RWPE2 (cell line): ENCODE measurements at regions not wholly inside any gene's neighbourhood (a gene's known extent, or its start where the extent isn't known, plus 50 kb on each side); places are given as distances from the start of the nearest gene placed in this dataset.

Source experiments
- ATAC-seq: fragments of 200-7000 bp; cut with Tn5 transposase; 3 replicates; pipeline ENCODE4 v1.9.1; 2021; ENCODE audit warnings: low read depth
- DNase-seq: peaks from one replicate; pipeline ENCODE4 v3.0.0-alpha.2; 2020; ENCODE audit warnings: low spot score
- H3K27ac ChIP-seq: fragments of 450-650 bp; 2 replicates; pipeline ENCODE4 v1.5.1; 2017; ENCODE audit warnings: mild to moderate bottlenecking; ENCODE audit not compliant: poor library complexity, severe bottlenecking
- H3K27me3 ChIP-seq: fragments of 250-450 bp; sonication (Bioruptor Pico); 2 replicates; pipeline ENCODE4 v1.5.1; 2021; ENCODE audit warnings: mild to moderate bottlenecking, moderate library complexity; ENCODE audit not compliant: insufficient read depth, poor library complexity, severe bottlenecking
- H3K36me3 ChIP-seq: fragments of 250-450 bp; sonication (Bioruptor Pico); 2 replicates; pipeline ENCODE4 v1.5.1; 2020; ENCODE audit warnings: low read depth, mild to moderate bottlenecking, moderate library complexity
- H3K4me1 ChIP-seq: fragments of 250-450 bp; sonication (Bioruptor Pico); 2 replicates; pipeline ENCODE4 v1.5.1; 2021; ENCODE audit warnings: mild to moderate bottlenecking, moderate library complexity; ENCODE audit not compliant: insufficient read depth, poor library complexity, severe bottlenecking
- H3K4me3 ChIP-seq: fragments of 250-450 bp; sonication (Bioruptor Pico); 2 replicates; pipeline ENCODE4 v1.5.1; 2021; ENCODE audit warnings: mild to moderate bottlenecking, moderate library complexity; ENCODE audit not compliant: severe bottlenecking
- H3K9me3 ChIP-seq: fragments of 250-450 bp; sonication (Bioruptor Pico); 2 replicates; pipeline ENCODE4 v1.5.1; 2021; ENCODE audit warnings: mild to moderate bottlenecking, moderate library complexity; ENCODE audit not compliant: severe bottlenecking
- CTCF ChIP-seq: fragments of 450-650 bp; IDR thresholded peaks from one replicate; pipeline ENCODE4 v1.5.1; 2017; ENCODE audit warnings: mild to moderate bottlenecking, moderate library complexity; ENCODE audit not compliant: poor library complexity, severe bottlenecking

GRCh38 chr12:91732086-91732485 is 413.6 kb downstream of the BTG1 start:
- no peak for DNase-seq
- Histone ChIP-seq H3K36me3 (no peaks in the 10 kb centered on the region), H3K9me3 (no peaks in the 10 kb centered on the region), H3K4me3 (no peak overlapping the region), H3K4me1 (no peaks in the 10 kb centered on the region), H3K27me3 (no peaks in the 10 kb centered on the region), H3K27ac (no peak overlapping the region)
- ATAC-seq, result 0 out of 3 replicates have a peak, but pooled peaks have one; percentile 27
- TF ChIP-seq CTCF, result no peak

- ATAC-seq, result no peak
- no peak for DNase-seq
- Histone ChIP-seq H3K27ac (no peak overlapping the region), H3K9me3 (no peaks in the 10 kb centered on the region), H3K27me3 (no peaks in the 10 kb centered on the region), H3K4me1 (no peaks in the 10 kb centered on the region), H3K4me3 (no peak overlapping the region), H3K36me3 (no peaks in the 10 kb centered on the region)
- no peak for TF ChIP-seq CTCF
Measured at GRCh38 chr12:91729543-91729942, 416.1 kb downstream of the BTG1 start.

- no peak for ATAC-seq
- H3K36me3 ChIP-seq, result no peaks in the 10 kb centered on the region
- TF ChIP-seq CTCF, result no peak
- no peak overlapping the region for H3K27ac ChIP-seq
- DNase-seq, result no peak
- peaks cover 19% of the 10 kb centered on the region for H3K4me1 ChIP-seq
- no peak overlapping the region for H3K4me3 ChIP-seq
- no peaks in the 10 kb centered on the region for H3K9me3 ChIP-seq
- H3K27me3 ChIP-seq, result no peaks in the 10 kb centered on the region
Measured at GRCh38 chr12:91723191-91723590, 422.5 kb downstream of the BTG1 start.

DNA sequence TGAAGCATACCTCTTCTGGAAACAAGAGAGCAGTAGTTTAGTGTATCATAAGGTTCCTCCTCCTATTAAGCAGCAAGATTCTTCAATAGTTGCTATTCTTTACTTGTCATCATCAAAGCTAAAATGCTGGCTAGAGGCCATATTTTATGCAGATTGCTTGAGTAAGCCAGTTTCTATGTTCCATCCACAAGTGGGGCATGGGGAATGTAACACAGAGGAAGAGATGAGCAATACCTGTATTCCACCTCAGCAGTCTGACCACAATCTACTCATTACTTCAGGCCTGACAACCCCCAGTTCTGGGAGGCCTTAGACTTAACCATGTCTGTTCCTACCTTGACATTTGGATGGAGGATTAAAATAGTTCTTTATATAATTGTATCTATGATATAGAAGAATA is 423.6 kb downstream of the BTG1 start:
- H3K4me3 ChIP-seq, result no peak overlapping the region
- DNase-seq, result peak; percentile 34

More for the DNA sequence above, 423.6 kb downstream of the BTG1 start:
- peaks cover 28% of the 10 kb centered on the region for H3K4me1 ChIP-seq
- ATAC-seq, result peak; percentile 89
- no peaks in the 10 kb centered on the region for H3K27me3 ChIP-seq
- peak overlapping the region; percentile 46 for H3K27ac ChIP-seq
- no peaks in the 10 kb centered on the region for H3K36me3 ChIP-seq
- no peak for TF ChIP-seq CTCF
- H3K9me3 ChIP-seq, result no peaks in the 10 kb centered on the region
